ENCODE measurements at regions not wholly inside any gene's neighbourhood (a gene's known extent, or its start where the extent isn't known, plus 50 kb on each side); places are given as distances from the start of the nearest gene placed in this dataset.
"Not testable (repeated sequence)": the region's sequence is repeated elsewhere in the genome, so short reads cannot be mapped to it uniquely, and the experiment has no call there.

- no peak for ATAC-seq
- TF ChIP-seq ZFP3 (CRISPR knock-in tag; IDR thresholded peaks at IDR 0.05), result no peak
- TF ChIP-seq TCF4 (CRISPR knock-in tag; IDR thresholded peaks at IDR 0.05; ENCODE audit: borderline replicate concordance), result no peak
- no peak for TF ChIP-seq CSDC2 (CRISPR knock-in tag; IDR thresholded peaks at IDR 0.05)
- TF ChIP-seq SNAI2 (CRISPR knock-in tag; IDR thresholded peaks at IDR 0.05), result no peak
- TF ChIP-seq TOX (CRISPR knock-in tag; IDR thresholded peaks at IDR 0.05; ENCODE audit: borderline replicate concordance), result no peak
- TF ChIP-seq, protein P1, sequence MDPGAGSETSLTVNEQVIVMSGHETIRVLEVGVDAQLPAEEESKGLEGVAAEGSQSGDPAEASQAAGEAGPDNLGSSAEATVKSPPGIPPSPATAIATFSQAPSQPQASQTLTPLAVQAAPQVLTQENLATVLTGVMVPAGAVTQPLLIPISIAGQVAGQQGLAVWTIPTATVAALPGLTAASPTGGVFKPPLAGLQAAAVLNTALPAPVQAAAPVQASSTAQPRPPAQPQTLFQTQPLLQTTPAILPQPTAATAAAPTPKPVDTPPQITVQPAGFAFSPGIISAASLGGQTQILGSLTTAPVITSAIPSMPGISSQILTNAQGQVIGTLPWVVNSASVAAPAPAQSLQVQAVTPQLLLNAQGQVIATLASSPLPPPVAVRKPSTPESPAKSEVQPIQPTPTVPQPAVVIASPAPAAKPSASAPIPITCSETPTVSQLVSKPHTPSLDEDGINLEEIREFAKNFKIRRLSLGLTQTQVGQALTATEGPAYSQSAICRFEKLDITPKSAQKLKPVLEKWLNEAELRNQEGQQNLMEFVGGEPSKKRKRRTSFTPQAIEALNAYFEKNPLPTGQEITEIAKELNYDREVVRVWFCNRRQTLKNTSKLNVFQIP (CRISPR knock-in tag; IDR thresholded peaks at IDR 0.05; ENCODE audit: borderline replicate concordance, low read depth), result no peak
- no peak for TF ChIP-seq RARB (CRISPR knock-in tag; IDR thresholded peaks at IDR 0.05)
- TF ChIP-seq ARNTL (CRISPR knock-in tag; IDR thresholded peaks at IDR 0.05; ENCODE audit: borderline replicate concordance, low read depth), result no peak
- TF ChIP-seq ZNF565 (CRISPR knock-in tag; conservative IDR thresholded peaks at IDR 0.05; ENCODE audit: low read depth), result no peak
- TF ChIP-seq OSR1 (CRISPR knock-in tag; IDR thresholded peaks at IDR 0.05), result no peak
- no peak for TF ChIP-seq CREB5 (CRISPR knock-in tag; IDR thresholded peaks at IDR 0.05; ENCODE audit: low read depth)
- TF ChIP-seq PPARA (CRISPR knock-in tag; IDR thresholded peaks at IDR 0.05; ENCODE audit: borderline replicate concordance), result no peak
- TF ChIP-seq ZNF8 (CRISPR knock-in tag; IDR thresholded peaks at IDR 0.05), result no peak
- TF ChIP-seq PATZ1 (CRISPR knock-in tag; IDR thresholded peaks at IDR 0.05; ENCODE audit: borderline replicate concordance), result no peak
Measured at GRCh38 chr20:5686384-5687105, 63.7 kb upstream of the SHLD1 start.

DNA sequence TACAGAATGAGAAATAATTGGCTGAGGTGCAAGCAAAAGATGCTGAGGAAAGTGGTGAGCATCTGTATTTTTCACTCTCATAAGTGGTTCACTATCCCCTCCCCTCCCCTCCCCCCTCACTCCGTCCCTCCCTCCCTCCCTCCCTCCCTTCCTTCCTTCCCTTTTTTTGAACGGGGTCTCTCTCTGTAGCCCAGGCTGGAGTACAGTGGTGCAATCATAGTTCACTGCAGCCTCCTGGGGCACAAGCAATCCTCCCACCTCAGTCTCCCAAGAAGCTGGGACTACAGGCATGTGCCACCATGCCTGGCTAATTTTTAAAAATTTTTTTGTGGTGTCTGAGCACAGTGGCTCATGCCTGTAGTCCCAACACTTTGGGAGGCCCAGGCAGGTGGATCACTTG is 67.6 kb upstream of the SHLD1 start:
- ATAC-seq, result not testable (repeated sequence)

- no peak for ATAC-seq
Measured at GRCh38 chr20:5680192-5680591, 69.4 kb upstream of the GPCPD1 start.

DNA sequence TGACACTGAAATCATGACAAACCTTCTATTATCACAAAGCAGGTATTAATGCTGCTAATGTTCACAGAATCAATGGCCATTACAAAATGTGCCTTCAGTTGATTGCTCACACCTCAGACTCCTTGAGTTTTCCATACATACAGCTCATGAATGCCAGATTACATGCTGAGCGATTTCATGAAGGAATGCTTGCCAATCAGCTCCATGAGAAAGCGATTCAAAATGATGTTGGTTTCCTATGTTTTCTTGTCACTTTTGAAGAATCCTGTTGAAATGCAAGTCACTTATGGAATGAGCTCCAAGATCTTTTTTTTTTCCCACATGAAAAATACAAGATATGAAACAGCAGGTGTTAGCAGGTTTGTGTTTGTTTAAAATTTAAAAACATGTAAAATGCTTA is 68.0 kb upstream of the GPCPD1 start:
- no peak for ATAC-seq
- TF ChIP-seq ZFP30 (CRISPR knock-in tag; IDR thresholded peaks at IDR 0.05), result no peak

More at GRCh38 chr20:5680192-5680591, 69.4 kb upstream of the GPCPD1 start:
- no peak for TF ChIP-seq ZNF565 (CRISPR knock-in tag; conservative IDR thresholded peaks at IDR 0.05; ENCODE audit: low read depth)
- no peak for TF ChIP-seq ZFP3 (CRISPR knock-in tag; IDR thresholded peaks at IDR 0.05)
- TF ChIP-seq CREB5 (CRISPR knock-in tag; IDR thresholded peaks at IDR 0.05; ENCODE audit: low read depth), result no peak

GRCh38 chr20:5677944-5678343 is 67.1 kb upstream of the GPCPD1 start:
- ATAC-seq, result not testable (repeated sequence)

GRCh38 chr20:5677389-5677788 is 66.6 kb upstream of the GPCPD1 start:
- TF ChIP-seq ISL1 (CRISPR knock-in tag; IDR thresholded peaks at IDR 0.05) (no peak), TCF4 (CRISPR knock-in tag; IDR thresholded peaks at IDR 0.05; ENCODE audit: borderline replicate concordance) (no peak), BACH2 (CRISPR knock-in tag; IDR thresholded peaks at IDR 0.05; ENCODE audit: borderline replicate concordance) (no peak), ZFP30 (CRISPR knock-in tag; IDR thresholded peaks at IDR 0.05) (no peak), GLIS3 (CRISPR knock-in tag; IDR thresholded peaks at IDR 0.05) (no peak), ZC3H10 (CRISPR knock-in tag; IDR thresholded peaks at IDR 0.05) (no peak)
- TF ChIP-seq, protein P2, sequence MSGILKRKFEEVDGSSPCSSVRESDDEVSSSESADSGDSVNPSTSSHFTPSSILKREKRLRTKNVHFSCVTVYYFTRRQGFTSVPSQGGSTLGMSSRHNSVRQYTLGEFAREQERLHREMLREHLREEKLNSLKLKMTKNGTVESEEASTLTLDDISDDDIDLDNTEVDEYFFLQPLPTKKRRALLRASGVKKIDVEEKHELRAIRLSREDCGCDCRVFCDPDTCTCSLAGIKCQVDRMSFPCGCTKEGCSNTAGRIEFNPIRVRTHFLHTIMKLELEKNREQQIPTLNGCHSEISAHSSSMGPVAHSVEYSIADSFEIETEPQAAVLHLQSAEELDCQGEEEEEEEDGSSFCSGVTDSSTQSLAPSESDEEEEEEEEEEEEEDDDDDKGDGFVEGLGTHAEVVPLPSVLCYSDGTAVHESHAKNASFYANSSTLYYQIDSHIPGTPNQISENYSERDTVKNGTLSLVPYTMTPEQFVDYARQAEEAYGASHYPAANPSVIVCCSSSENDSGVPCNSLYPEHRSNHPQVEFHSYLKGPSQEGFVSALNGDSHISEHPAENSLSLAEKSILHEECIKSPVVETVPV (CRISPR knock-in tag; IDR thresholded peaks at IDR 0.05), result no peak
- ATAC-seq, result no peak

Measured in SK-N-SH treated with all-trans-retinoic acid at 6 μM for 48 hours (cell line).